WTC11 (cell line): ENCODE measurements at regions not wholly inside any gene's neighbourhood (a gene's known extent, or its start where the extent isn't known, plus 50 kb on each side); places are given as distances from the start of the nearest gene placed in this dataset.

Experiments
- ATAC-seq: fragments of 200-7000 bp; cut with Tn5 transposase; 2 replicates; pipeline ENCODE4 v1.10.0; 2021; ENCODE audit warnings: mild to moderate bottlenecking, moderate library complexity
- CTCF ChIA-PET: fragments of 300-600 bp; sonication (Branson Sonifier 250); formaldehyde crosslinking; loops from one replicate; lab custom pipeline; 2021; ENCODE audit warnings: antibody characterized with exemption; lab: Charles Lee
- POLR2A ChIA-PET: fragments of 350-600 bp; sonication (Branson Sonifier 250); formaldehyde crosslinking; loops from one replicate; lab custom pipeline; 2021; ENCODE audit warnings: antibody characterized with exemption; lab: Charles Lee
- DNase-seq: peaks from one replicate; pipeline ENCODE4 v3.0.0; 2021; ENCODE audit warnings: low spot score
- H3K27ac Mint-ChIP-seq: 2 replicates; pipeline ENCODE4 v1.8.0; 2021; ENCODE audit warnings: mixed read lengths
- H3K27me3 Mint-ChIP-seq: 2 replicates; pipeline ENCODE4 v1.8.0; 2021; ENCODE audit warnings: low read depth, mild to moderate bottlenecking, moderate library complexity, mixed read lengths
- H3K36me3 Mint-ChIP-seq: 2 replicates; pipeline ENCODE4 v1.8.0; 2021; ENCODE audit warnings: mixed read lengths
- H3K4me1 Mint-ChIP-seq: 2 replicates; pipeline ENCODE4 v1.8.0; 2022; ENCODE audit warnings: mixed read lengths
- H3K4me3 Mint-ChIP-seq: 2 replicates; pipeline ENCODE4 v1.8.0; 2021; ENCODE audit warnings: mild to moderate bottlenecking, moderate library complexity, mixed read lengths
- H3K9me3 Mint-ChIP-seq: 2 replicates; pipeline ENCODE4 v1.8.0; 2021; ENCODE audit warnings: mixed read lengths
- ATF2 ChIP-seq: sonication (generic); formaldehyde crosslinking; IDR thresholded peaks from 2 replicates; pipeline ENCODE4 v1.8.1; 2022; ENCODE audit warnings: low read depth, missing genetic modification reagents, borderline replicate concordance
- ATF6 ChIP-seq: sonication (generic); formaldehyde crosslinking; IDR thresholded peaks from 2 replicates; pipeline ENCODE4 v1.8.1; 2023; ENCODE audit warnings: mild to moderate bottlenecking, missing genetic modification reagents
- E2F1 ChIP-seq: sonication (generic); formaldehyde crosslinking; IDR thresholded peaks from 2 replicates; pipeline ENCODE4 v1.8.0; 2022; ENCODE audit warnings: mild to moderate bottlenecking, missing genetic modification reagents
- ETV6 ChIP-seq: sonication (generic); formaldehyde crosslinking; IDR thresholded peaks from 2 replicates; pipeline ENCODE4 v1.8.1; 2022; ENCODE audit warnings: mild to moderate bottlenecking, missing genetic modification reagents
- GABPB1 ChIP-seq: sonication (generic); formaldehyde crosslinking; IDR thresholded peaks from 2 replicates; pipeline ENCODE4 v1.8.1; 2023; ENCODE audit warnings: mild to moderate bottlenecking, missing genetic modification reagents
- GRHL2 ChIP-seq: fragments of 250-450 bp; sonication (Bioruptor Pico); IDR thresholded peaks from 2 replicates; pipeline ENCODE4 v1.8.0; 2022; ENCODE audit warnings: mild to moderate bottlenecking, moderate library complexity; ENCODE audit not compliant: insufficient replicate concordance, severe bottlenecking
- KAT7 ChIP-seq: sonication (generic); formaldehyde crosslinking; IDR thresholded peaks from 2 replicates; pipeline ENCODE4 v1.8.1; 2023; ENCODE audit warnings: missing genetic modification reagents, mild to moderate bottlenecking, borderline replicate concordance
- MLX ChIP-seq: sonication (generic); formaldehyde crosslinking; IDR thresholded peaks from 2 replicates; pipeline ENCODE4 v1.8.1; 2023; ENCODE audit warnings: mild to moderate bottlenecking, missing genetic modification reagents, moderate library complexity
- MYBL2 ChIP-seq: sonication (generic); formaldehyde crosslinking; IDR thresholded peaks from 2 replicates; pipeline ENCODE4 v1.8.1; 2023; ENCODE audit warnings: mild to moderate bottlenecking, moderate library complexity, missing genetic modification reagents
- NR3C1 ChIP-seq: sonication (generic); formaldehyde crosslinking; conservative IDR thresholded peaks from 2 replicates; pipeline ENCODE4 v1.8.1; 2023; ENCODE audit warnings: low read depth, mild to moderate bottlenecking, missing genetic modification reagents
- SMAD4 ChIP-seq: sonication (generic); formaldehyde crosslinking; IDR thresholded peaks from 2 replicates; pipeline ENCODE4 v1.8.0; 2022; ENCODE audit warnings: mild to moderate bottlenecking, missing genetic modification reagents
- USF2 ChIP-seq: sonication (generic); formaldehyde crosslinking; IDR thresholded peaks from 2 replicates; pipeline ENCODE4 v1.8.1; 2023; ENCODE audit warnings: mild to moderate bottlenecking, missing genetic modification reagents, moderate library complexity
- ZNF138 ChIP-seq: sonication (generic); formaldehyde crosslinking; conservative IDR thresholded peaks from 2 replicates; pipeline ENCODE4 v1.8.1; 2022; ENCODE audit warnings: mild to moderate bottlenecking, moderate library complexity, missing genetic modification reagents
- ZNF263 ChIP-seq: sonication (generic); formaldehyde crosslinking; IDR thresholded peaks from 2 replicates; pipeline ENCODE4 v1.8.1; 2022; ENCODE audit warnings: low read depth, mild to moderate bottlenecking, moderate library complexity, missing genetic modification reagents
- ZNF281 ChIP-seq: sonication (generic); formaldehyde crosslinking; IDR thresholded peaks from 2 replicates; pipeline ENCODE4 v1.8.0; 2023; ENCODE audit warnings: mild to moderate bottlenecking, missing genetic modification reagents
- ZNF396 ChIP-seq: fragments of 250-450 bp; sonication (Bioruptor Pico); IDR thresholded peaks from 2 replicates; pipeline ENCODE4 v1.8.0; 2021; ENCODE audit warnings: mild to moderate bottlenecking, moderate library complexity, borderline replicate concordance
- ZNF416 ChIP-seq: fragments of 250-450 bp; sonication (Bioruptor Pico); IDR thresholded peaks from 2 replicates; pipeline ENCODE4 v1.9.0; 2021; ENCODE audit warnings: mild to moderate bottlenecking, inconsistent platforms
- ZNF532 ChIP-seq: fragments of 250-450 bp; sonication (Bioruptor Pico); IDR thresholded peaks from 2 replicates; pipeline ENCODE4 v1.9.0; 2021; ENCODE audit warnings: mild to moderate bottlenecking, borderline replicate concordance

- H3K36me3 Mint-ChIP-seq: peaks cover 13% of the 10 kb centered on the region
- H3K4me1 Mint-ChIP-seq: peaks cover 12% of the 10 kb centered on the region
- no peak for ATAC-seq
- no peak overlapping the region for H3K27ac Mint-ChIP-seq
- H3K9me3 Mint-ChIP-seq: peaks cover 20% of the 10 kb centered on the region
- no peaks in the 10 kb centered on the region for H3K27me3 Mint-ChIP-seq
- DNase-seq: no peak
- ChIA-PET POLR2A (no interaction called here), CTCF (no interaction called here)
- no peak overlapping the region for H3K4me3 Mint-ChIP-seq
- TF ChIP-seq NR3C1 (CRISPR knock-in tag) (no peak), ETV6 (no peak), ATF6 (no peak), ZNF138 (CRISPR knock-in tag) (no peak), E2F1 (CRISPR knock-in tag) (no peak), ZNF263 (CRISPR knock-in tag) (no peak), MYBL2 (CRISPR knock-in tag) (no peak), ZNF416 (CRISPR knock-in tag) (no peak), ATF2 (CRISPR knock-in tag) (no peak)
These were observed 74.3 kb upstream of the P2RY1 start for GRCh38 chr3:152760591-152760990.

GRCh38 chr3:152768478-152768877 is 66.5 kb upstream of the P2RY1 start:
- Mint-ChIP-seq H3K4me3 (no peak overlapping the region), H3K27me3 (no peaks in the 10 kb centered on the region)
- no peak for DNase-seq
- TF ChIP-seq E2F1 (CRISPR knock-in tag): no peak
- TF ChIP-seq GRHL2: no peak
- no peak for TF ChIP-seq USF2 (CRISPR knock-in tag)
- no peak for TF ChIP-seq ZNF138 (CRISPR knock-in tag)
- TF ChIP-seq ATF2 (CRISPR knock-in tag): no peak
- no peak for TF ChIP-seq SMAD4
- TF ChIP-seq GABPB1 (CRISPR knock-in tag): no peak
- TF ChIP-seq ZNF396 (CRISPR knock-in tag): no peak
- TF ChIP-seq MYBL2 (CRISPR knock-in tag): no peak
- no peak for TF ChIP-seq ZNF532 (CRISPR knock-in tag)
- no peak for TF ChIP-seq MLX (CRISPR knock-in tag)
- TF ChIP-seq KAT7 (CRISPR knock-in tag): no peak
- no peak for TF ChIP-seq ZNF281 (CRISPR knock-in tag)
- TF ChIP-seq, all 79 proteins: peak for 0
- no peak overlapping the region for H3K27ac Mint-ChIP-seq
- no peaks in the 10 kb centered on the region for H3K4me1 Mint-ChIP-seq
- peaks cover 31% of the 10 kb centered on the region for H3K9me3 Mint-ChIP-seq
- H3K36me3 Mint-ChIP-seq: peaks cover 18% of the 10 kb centered on the region
- ATAC-seq: no peak
- ChIA-PET POLR2A (no interaction called here), CTCF (no interaction called here)
